ENCODE measurements at regions not wholly inside any gene's neighbourhood (a gene's known extent, or its start where the extent isn't known, plus 50 kb on each side); places are given as distances from the start of the nearest gene placed in this dataset.

- H3K4me1 ChIP-seq = no peaks in the 10 kb centered on the region
- H3K36me3 ChIP-seq = no peaks in the 10 kb centered on the region
- H3K4me3 ChIP-seq = no peak overlapping the region
- DNase-seq = no peak
- WGBS, 5 donors = 63 to 74% (median 69%) methylated on average over 3 of the region's 3 CpGs
- H3K27me3 ChIP-seq (replicated peaks in 1 of 7) = no peaks in the 10 kb centered on the region
- H3K27ac ChIP-seq = no peak overlapping the region
- peaks cover 0 to 26% (median 16%) of the 10 kb centered on the region in 8 donors for H3K9me3 ChIP-seq
- intact Hi-C loops (cut with DNase I; ENCODE audit: low total_unique reads) = no loop called here
- no peak for TF ChIP-seq POLR2A (IDR thresholded peaks at IDR 0.05)
- TF ChIP-seq CTCF (IDR thresholded peaks at IDR 0.05 in 8 of 11, conservative IDR thresholded peaks at IDR 0.05 in 3 of 11) = no peak
- no peak for TF ChIP-seq POLR2AphosphoS5 (IDR thresholded peaks at IDR 0.05)
These were observed 636.0 kb downstream of the NR2F1-AS1 start for GRCh38 chr5:92944903-92945604.

GRCh38 chr5:92944337-92944736, 636.7 kb downstream of the NR2F1-AS1 start:
- WGBS, 5 donors = 74 to 87% (median 83%) methylated on average over 2 of the region's 2 CpGs
- no peaks in the 10 kb centered on the region for H3K4me1 ChIP-seq
- H3K9me3 ChIP-seq = peaks cover 0 to 19% (median 13%) of the 10 kb centered on the region in 8 donors
- no peak overlapping the region for H3K4me3 ChIP-seq
- H3K27ac ChIP-seq = no peak overlapping the region
- intact Hi-C loops (cut with DNase I; ENCODE audit: low total_unique reads) = no loop called here
- DNase-seq = no peak
- H3K27me3 ChIP-seq (replicated peaks in 1 of 7) = no peaks in the 10 kb centered on the region
- H3K36me3 ChIP-seq = no peaks in the 10 kb centered on the region
- no peak for TF ChIP-seq POLR2A (IDR thresholded peaks at IDR 0.05)
- TF ChIP-seq CTCF (IDR thresholded peaks at IDR 0.05 in 8 of 11, conservative IDR thresholded peaks at IDR 0.05 in 3 of 11) = no peak
- TF ChIP-seq POLR2AphosphoS5 (IDR thresholded peaks at IDR 0.05) = no peak

GRCh38 chr5:92942762-92943161, 638.3 kb downstream of the NR2F1-AS1 start:
- Histone ChIP-seq H3K4me3 (no peak overlapping the region), H3K36me3 (no peaks in the 10 kb centered on the region), H3K9me3 (peaks cover 0 to 3% (median 0%) of the 10 kb centered on the region in 8 donors), H3K4me1 (no peaks in the 10 kb centered on the region), H3K27me3 (replicated peaks in 1 of 7) (no peaks in the 10 kb centered on the region), H3K27ac (no peak overlapping the region)
- intact Hi-C loops (cut with DNase I; ENCODE audit: low total_unique reads) = no loop called here
- TF ChIP-seq CTCF (IDR thresholded peaks at IDR 0.05 in 8 of 11, conservative IDR thresholded peaks at IDR 0.05 in 3 of 11) (no peak), POLR2AphosphoS5 (IDR thresholded peaks at IDR 0.05) (no peak)
- no peak for DNase-seq

- WGBS, 5 donors = 86 to 91% (median 88%) methylated on average over 9 of the region's 9 CpGs
- Histone ChIP-seq H3K4me1 (no peaks in the 10 kb centered on the region), H3K4me3 (no peak overlapping the region), H3K27me3 (replicated peaks in 1 of 7) (no peaks in the 10 kb centered on the region), H3K36me3 (no peaks in the 10 kb centered on the region), H3K9me3 (no peaks in the 10 kb centered on the region), H3K27ac (no peak overlapping the region)
- no peak for DNase-seq
- intact Hi-C loops (cut with DNase I; ENCODE audit: low total_unique reads) = no loop called here
- TF ChIP-seq POLR2A (IDR thresholded peaks at IDR 0.05) (no peak), CTCF (IDR thresholded peaks at IDR 0.05 in 8 of 11, conservative IDR thresholded peaks at IDR 0.05 in 3 of 11) (no peak), POLR2AphosphoS5 (IDR thresholded peaks at IDR 0.05) (no peak)
These were observed 639.2 kb downstream of the NR2F1-AS1 start for GRCh38 chr5:92941806-92942205.

Data from spleen (tissue), 11 donors.